GM20000 (cell line): ENCODE measurements at regions not wholly inside any gene's neighbourhood (a gene's known extent, or its start where the extent isn't known, plus 50 kb on each side); places are given as distances from the start of the nearest gene placed in this dataset.

Experiments
- DNase-seq: peaks from one replicate; pipeline ENCODE4 v3.0.0; 2012; ENCODE audit warnings: low spot score
- TF ChIP-seq, protein P1 (sequence below): IDR thresholded peaks from 2 replicates; pipeline ENCODE4 v1.5.1; 2012; ENCODE audit warnings: mild to moderate bottlenecking, control low read depth; ENCODE audit errors: extremely low read depth, missing control alignments

- DNase-seq = no peak
- TF ChIP-seq, protein P1, sequence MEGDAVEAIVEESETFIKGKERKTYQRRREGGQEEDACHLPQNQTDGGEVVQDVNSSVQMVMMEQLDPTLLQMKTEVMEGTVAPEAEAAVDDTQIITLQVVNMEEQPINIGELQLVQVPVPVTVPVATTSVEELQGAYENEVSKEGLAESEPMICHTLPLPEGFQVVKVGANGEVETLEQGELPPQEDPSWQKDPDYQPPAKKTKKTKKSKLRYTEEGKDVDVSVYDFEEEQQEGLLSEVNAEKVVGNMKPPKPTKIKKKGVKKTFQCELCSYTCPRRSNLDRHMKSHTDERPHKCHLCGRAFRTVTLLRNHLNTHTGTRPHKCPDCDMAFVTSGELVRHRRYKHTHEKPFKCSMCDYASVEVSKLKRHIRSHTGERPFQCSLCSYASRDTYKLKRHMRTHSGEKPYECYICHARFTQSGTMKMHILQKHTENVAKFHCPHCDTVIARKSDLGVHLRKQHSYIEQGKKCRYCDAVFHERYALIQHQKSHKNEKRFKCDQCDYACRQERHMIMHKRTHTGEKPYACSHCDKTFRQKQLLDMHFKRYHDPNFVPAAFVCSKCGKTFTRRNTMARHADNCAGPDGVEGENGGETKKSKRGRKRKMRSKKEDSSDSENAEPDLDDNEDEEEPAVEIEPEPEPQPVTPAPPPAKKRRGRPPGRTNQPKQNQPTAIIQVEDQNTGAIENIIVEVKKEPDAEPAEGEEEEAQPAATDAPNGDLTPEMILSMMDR = no peak
Observed at GRCh38 chr1:232690285-232690935, 60.5 kb upstream of the SIPA1L2 start.

- no peak for DNase-seq
- TF ChIP-seq, protein P1 = no peak
Observed at GRCh38 chr1:232694475-232694874, 64.5 kb upstream of the SIPA1L2 start.

GRCh38 chr1:232695621-232696385 lies 65.9 kb upstream of the SIPA1L2 start:
- TF ChIP-seq, protein P1 = no peak
- no peak for DNase-seq

DNA sequence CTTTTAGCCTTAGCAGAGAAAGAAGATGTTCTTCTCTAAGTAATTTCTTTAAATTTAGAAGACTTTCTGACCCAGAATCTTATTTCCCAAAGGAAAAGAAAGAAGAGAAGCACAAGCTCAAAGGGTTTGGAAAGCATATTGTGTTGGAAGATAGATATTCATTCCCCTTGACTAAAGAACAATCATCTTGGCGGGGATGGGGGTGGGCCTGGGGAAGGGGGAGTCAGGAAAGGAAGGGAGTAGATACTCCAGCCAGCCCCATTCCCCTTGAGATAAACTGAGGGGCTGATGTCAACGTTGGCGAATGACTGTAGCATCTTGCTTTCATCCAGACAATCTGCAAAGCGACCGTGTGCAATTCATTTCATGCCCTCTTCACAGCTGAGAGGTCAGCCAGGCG lies 66.5 kb upstream of the SIPA1L2 start:
- TF ChIP-seq, protein P1 = no peak
- no peak for DNase-seq

- TF ChIP-seq, protein P1 = no peak
- no peak for DNase-seq
Observed at GRCh38 chr1:232697187-232697822, 67.4 kb upstream of the SIPA1L2 start.

DNA sequence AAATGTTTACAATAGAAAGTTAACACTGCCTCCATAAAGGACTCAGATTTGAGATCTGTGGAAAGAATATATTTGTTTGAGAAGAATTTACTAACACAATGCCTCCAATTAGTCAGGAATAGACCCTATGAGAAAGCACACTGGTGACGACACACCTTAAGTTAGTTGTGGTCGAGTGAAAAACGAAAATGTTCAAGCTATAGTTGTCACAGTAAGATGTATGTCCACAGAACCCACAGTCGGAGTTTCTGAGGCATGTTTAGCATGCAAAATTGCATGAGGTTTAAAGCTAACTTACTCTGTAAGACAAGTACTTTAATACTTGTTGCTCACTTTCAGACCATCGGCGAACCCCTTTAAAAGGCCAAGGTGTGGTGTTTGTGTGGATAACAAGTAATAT lies 69.9 kb upstream of the SIPA1L2 start:
- no peak for DNase-seq
- TF ChIP-seq, protein P1 = no peak

- no peak for DNase-seq
- TF ChIP-seq, protein P1 = no peak
Observed at GRCh38 chr1:232702911-232703310, 73.0 kb upstream of the SIPA1L2 start.
